K562 (cell line): ENCODE measurements at regions not wholly inside any gene's neighbourhood (a gene's known extent, or its start where the extent isn't known, plus 50 kb on each side); places are given as distances from the start of the nearest gene placed in this dataset.

ENCODE experiments used
- CREB1 ChIP-seq, 2 experiments: sonication (generic) in 1 of 2; formaldehyde crosslinking in 1 of 2; IDR thresholded peaks; 2 replicates each; pipeline versions ENCODE4 v1.6.1 to v1.8.0; 2012 to 2022; ENCODE audit warnings: inconsistent platforms in 1 of 2, mild to moderate bottlenecking in 1 of 2, missing genetic modification reagents in 1 of 2, moderate library complexity in 1 of 2
- DACH1 ChIP-seq: fragments of 450-650 bp; IDR thresholded peaks from 2 replicates; pipeline ENCODE4 v1.6.1; 2018; ENCODE audit not compliant: partially characterized antibody
- HSF4 ChIP-seq: fragments of 250-450 bp; sonication (Bioruptor Pico); IDR thresholded peaks from 2 replicates; pipeline ENCODE4 v2.1.2; 2022; ENCODE audit warnings: mild to moderate bottlenecking, moderate library complexity, borderline replicate concordance
- MTA1 ChIP-seq: fragments of 450-650 bp; IDR thresholded peaks from 2 replicates; pipeline ENCODE4 v1.6.1; 2017; ENCODE audit warnings: borderline replicate concordance
- NFRKB ChIP-seq: fragments of 450-650 bp; IDR thresholded peaks from 2 replicates; pipeline ENCODE4 v1.6.1; 2016; ENCODE audit warnings: low read depth
- PRMT5 ChIP-seq: sonication (generic); formaldehyde crosslinking; IDR thresholded peaks from 2 replicates; pipeline ENCODE4 v1.5.0; 2020; ENCODE audit warnings: missing genetic modification reagents
- PTBP1 ChIP-seq: fragments of 200-400 bp; formaldehyde crosslinking; IDR thresholded peaks from 2 replicates; pipeline ENCODE4 v1.6.1; 2017; ENCODE audit warnings: low read depth, low read length
- PYGO2 ChIP-seq: fragments of 450-650 bp; IDR thresholded peaks from 2 replicates; pipeline ENCODE4 v1.6.1; 2016; ENCODE audit warnings: mild to moderate bottlenecking, missing genetic modification characterization, moderate library complexity, missing compliant biosample characterization
- RFX1 ChIP-seq: fragments of 450-650 bp; IDR thresholded peaks from 2 replicates; pipeline ENCODE4 v1.6.1; 2016; ENCODE audit warnings: mild to moderate bottlenecking, moderate library complexity
- SIN3B ChIP-seq: fragments of 450-650 bp; IDR thresholded peaks from 2 replicates; pipeline ENCODE4 v1.6.1; 2017; ENCODE audit warnings: low read depth, mild to moderate bottlenecking, moderate library complexity
- SP1 ChIP-seq: sonication (generic); formaldehyde crosslinking; IDR thresholded peaks from 2 replicates; pipeline ENCODE4 v1.8.1; 2022; ENCODE audit warnings: mild to moderate bottlenecking, missing genetic modification reagents
- XRCC5 ChIP-seq: fragments of 200-400 bp; formaldehyde crosslinking; IDR thresholded peaks from 2 replicates; pipeline ENCODE4 v1.6.1; 2017; ENCODE audit warnings: low read depth, mild to moderate bottlenecking, low read length
- ZFP36 ChIP-seq: fragments of 150-350 bp; IDR thresholded peaks from 2 replicates; pipeline ENCODE4 v1.6.1; 2018; ENCODE audit warnings: low read length, low read depth; ENCODE audit not compliant: partially characterized antibody
- ZNF589 ChIP-seq: fragments of 200-800 bp; sonication (Bioruptor generic); IDR thresholded peaks from 2 replicates; pipeline ENCODE4 v1.6.1; 2016; ENCODE audit warnings: low read depth, missing genetic modification characterization, missing compliant biosample characterization
- TF ChIP-seq, protein P1 (sequence below), 2 experiments: fragments of 450-650 bp; IDR thresholded peaks; 2 replicates each; pipeline ENCODE4 v1.6.1; 2018; ENCODE audit warnings: mild to moderate bottlenecking in 2 of 2, low read depth in 1 of 2; ENCODE audit not compliant: partially characterized antibody in 2 of 2
- TF ChIP-seq, protein P2 (sequence below): sonication (generic); formaldehyde crosslinking; IDR thresholded peaks from 2 replicates; pipeline ENCODE4 v1.8.0; 2022; ENCODE audit warnings: missing genetic modification reagents, mild to moderate bottlenecking, borderline replicate concordance
- TF ChIP-seq, protein P3 (sequence below): fragments of 250-450 bp; sonication (Bioruptor Pico); IDR thresholded peaks from 2 replicates; pipeline ENCODE4 v1.5.0; 2020; ENCODE audit warnings: mild to moderate bottlenecking, borderline replicate concordance
- TF ChIP-seq, protein P4 (sequence below): sonication (generic); formaldehyde crosslinking; IDR thresholded peaks from 2 replicates; pipeline ENCODE4 v1.8.0; 2022; ENCODE audit warnings: mild to moderate bottlenecking, missing genetic modification reagents, borderline replicate concordance

DNA sequence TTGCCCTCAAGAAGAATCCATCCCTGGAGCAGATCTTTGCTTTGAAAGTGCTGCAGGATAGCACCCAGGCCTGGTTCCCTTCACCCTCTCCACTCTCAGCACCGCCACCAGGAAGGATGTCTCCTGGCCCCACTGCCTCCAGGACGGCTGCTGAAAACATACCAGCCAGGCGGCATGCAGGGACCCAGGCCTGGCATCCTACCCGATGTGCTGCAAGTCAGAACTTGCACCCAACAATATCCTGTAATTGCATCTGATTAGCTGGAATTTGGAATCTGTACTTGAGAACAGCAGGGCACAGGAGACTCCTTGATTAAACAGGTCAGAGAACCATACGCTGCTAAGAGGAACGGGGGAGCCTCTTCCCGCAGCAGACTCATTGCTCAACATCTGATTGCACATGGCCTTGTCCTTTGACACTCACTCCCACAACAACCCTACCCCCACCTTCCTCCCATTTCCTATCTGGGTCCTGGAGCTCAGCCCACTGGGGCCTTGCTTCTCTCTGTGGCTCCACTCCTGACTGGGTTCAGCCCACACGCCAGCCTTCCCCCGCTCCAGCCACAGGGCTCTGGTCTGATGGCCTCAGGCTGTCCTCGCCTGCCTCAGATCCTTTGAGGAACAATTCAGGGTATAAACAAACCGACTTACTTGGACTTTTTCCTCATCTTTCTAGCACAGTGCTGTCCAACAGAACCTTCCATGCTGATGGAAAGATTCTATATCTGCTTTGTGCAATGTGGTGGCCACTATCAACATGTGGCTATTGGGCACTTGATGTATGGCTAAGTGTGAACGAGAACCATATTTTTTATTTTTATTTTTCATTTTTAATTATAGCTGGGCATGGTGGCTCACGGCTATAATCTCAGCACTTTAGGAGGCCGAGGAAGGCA is 78.0 kb downstream of the FGD2 start (continued):
- TF ChIP-seq, protein P1, sequence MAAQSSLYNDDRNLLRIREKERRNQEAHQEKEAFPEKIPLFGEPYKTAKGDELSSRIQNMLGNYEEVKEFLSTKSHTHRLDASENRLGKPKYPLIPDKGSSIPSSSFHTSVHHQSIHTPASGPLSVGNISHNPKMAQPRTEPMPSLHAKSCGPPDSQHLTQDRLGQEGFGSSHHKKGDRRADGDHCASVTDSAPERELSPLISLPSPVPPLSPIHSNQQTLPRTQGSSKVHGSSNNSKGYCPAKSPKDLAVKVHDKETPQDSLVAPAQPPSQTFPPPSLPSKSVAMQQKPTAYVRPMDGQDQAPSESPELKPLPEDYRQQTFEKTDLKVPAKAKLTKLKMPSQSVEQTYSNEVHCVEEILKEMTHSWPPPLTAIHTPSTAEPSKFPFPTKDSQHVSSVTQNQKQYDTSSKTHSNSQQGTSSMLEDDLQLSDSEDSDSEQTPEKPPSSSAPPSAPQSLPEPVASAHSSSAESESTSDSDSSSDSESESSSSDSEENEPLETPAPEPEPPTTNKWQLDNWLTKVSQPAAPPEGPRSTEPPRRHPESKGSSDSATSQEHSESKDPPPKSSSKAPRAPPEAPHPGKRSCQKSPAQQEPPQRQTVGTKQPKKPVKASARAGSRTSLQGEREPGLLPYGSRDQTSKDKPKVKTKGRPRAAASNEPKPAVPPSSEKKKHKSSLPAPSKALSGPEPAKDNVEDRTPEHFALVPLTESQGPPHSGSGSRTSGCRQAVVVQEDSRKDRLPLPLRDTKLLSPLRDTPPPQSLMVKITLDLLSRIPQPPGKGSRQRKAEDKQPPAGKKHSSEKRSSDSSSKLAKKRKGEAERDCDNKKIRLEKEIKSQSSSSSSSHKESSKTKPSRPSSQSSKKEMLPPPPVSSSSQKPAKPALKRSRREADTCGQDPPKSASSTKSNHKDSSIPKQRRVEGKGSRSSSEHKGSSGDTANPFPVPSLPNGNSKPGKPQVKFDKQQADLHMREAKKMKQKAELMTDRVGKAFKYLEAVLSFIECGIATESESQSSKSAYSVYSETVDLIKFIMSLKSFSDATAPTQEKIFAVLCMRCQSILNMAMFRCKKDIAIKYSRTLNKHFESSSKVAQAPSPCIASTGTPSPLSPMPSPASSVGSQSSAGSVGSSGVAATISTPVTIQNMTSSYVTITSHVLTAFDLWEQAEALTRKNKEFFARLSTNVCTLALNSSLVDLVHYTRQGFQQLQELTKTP (IDR thresholded peaks at IDR 0.05; ENCODE audit: low read depth in 1 of 2, partially characterized antibody in 2 of 2) = peak; percentile 63 to 90
- peak; percentile 27 for TF ChIP-seq ZFP36
- TF ChIP-seq RFX1 = no peak
- peak; percentile 88 for TF ChIP-seq DACH1
- peak; percentile 7; the same call in 1 of the 2 replicates for TF ChIP-seq HSF4 (CRISPR knock-in tag)
- no peak for TF ChIP-seq PRMT5 (CRISPR knock-in tag)
- TF ChIP-seq, protein P2, sequence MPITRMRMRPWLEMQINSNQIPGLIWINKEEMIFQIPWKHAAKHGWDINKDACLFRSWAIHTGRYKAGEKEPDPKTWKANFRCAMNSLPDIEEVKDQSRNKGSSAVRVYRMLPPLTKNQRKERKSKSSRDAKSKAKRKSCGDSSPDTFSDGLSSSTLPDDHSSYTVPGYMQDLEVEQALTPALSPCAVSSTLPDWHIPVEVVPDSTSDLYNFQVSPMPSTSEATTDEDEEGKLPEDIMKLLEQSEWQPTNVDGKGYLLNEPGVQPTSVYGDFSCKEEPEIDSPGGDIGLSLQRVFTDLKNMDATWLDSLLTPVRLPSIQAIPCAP (CRISPR knock-in tag) = no peak
- no peak; the same call in 1 of the 2 replicates for TF ChIP-seq SIN3B
- TF ChIP-seq ZNF589 (CRISPR knock-in tag) = peak; percentile 91
- TF ChIP-seq, protein P3, sequence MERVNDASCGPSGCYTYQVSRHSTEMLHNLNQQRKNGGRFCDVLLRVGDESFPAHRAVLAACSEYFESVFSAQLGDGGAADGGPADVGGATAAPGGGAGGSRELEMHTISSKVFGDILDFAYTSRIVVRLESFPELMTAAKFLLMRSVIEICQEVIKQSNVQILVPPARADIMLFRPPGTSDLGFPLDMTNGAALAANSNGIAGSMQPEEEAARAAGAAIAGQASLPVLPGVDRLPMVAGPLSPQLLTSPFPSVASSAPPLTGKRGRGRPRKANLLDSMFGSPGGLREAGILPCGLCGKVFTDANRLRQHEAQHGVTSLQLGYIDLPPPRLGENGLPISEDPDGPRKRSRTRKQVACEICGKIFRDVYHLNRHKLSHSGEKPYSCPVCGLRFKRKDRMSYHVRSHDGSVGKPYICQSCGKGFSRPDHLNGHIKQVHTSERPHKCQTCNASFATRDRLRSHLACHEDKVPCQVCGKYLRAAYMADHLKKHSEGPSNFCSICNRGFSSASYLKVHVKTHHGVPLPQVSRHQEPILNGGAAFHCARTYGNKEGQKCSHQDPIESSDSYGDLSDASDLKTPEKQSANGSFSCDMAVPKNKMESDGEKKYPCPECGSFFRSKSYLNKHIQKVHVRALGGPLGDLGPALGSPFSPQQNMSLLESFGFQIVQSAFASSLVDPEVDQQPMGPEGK (CRISPR knock-in tag) = no peak
- peak; percentile 74; the same call in 1 of the 2 replicates for TF ChIP-seq SP1 (CRISPR knock-in tag)
- no peak for TF ChIP-seq PTBP1
- TF ChIP-seq XRCC5 = 0 out of 2 replicates have a peak, but pooled peaks have one; percentile 59
- peak; percentile 87 for TF ChIP-seq NFRKB
- TF ChIP-seq PYGO2 = no peak; the same call in 1 of the 2 replicates
- TF ChIP-seq, protein P4, sequence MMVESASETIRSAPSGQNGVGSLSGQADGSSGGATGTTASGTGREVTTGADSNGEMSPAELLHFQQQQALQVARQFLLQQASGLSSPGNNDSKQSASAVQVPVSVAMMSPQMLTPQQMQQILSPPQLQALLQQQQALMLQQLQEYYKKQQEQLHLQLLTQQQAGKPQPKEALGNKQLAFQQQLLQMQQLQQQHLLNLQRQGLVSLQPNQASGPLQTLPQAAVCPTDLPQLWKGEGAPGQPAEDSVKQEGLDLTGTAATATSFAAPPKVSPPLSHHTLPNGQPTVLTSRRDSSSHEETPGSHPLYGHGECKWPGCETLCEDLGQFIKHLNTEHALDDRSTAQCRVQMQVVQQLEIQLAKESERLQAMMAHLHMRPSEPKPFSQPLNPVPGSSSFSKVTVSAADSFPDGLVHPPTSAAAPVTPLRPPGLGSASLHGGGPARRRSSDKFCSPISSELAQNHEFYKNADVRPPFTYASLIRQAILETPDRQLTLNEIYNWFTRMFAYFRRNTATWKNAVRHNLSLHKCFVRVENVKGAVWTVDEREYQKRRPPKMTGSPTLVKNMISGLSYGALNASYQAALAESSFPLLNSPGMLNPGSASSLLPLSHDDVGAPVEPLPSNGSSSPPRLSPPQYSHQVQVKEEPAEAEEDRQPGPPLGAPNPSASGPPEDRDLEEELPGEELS (CRISPR knock-in tag) = peak; percentile 58; the same call in 1 of the 2 replicates
- TF ChIP-seq CREB1 (IDR thresholded peaks at IDR 0.05) = peak; percentile 39; the same call in 1 of the 2 replicates
- TF ChIP-seq CREB1 (CRISPR knock-in tag; IDR thresholded peaks at IDR 0.05) = peak; percentile 31; the same call in 1 of the 2 replicates
- peak; percentile 94 for TF ChIP-seq MTA1
